HepG2 (cell line): ENCODE measurements at regions not wholly inside any gene's neighbourhood (a gene's known extent, or its start where the extent isn't known, plus 50 kb on each side); places are given as distances from the start of the nearest gene placed in this dataset.

Experiments
- ATAC-seq: fragments of 200-7000 bp; cut with Tn5 transposase; 3 replicates; pipeline ENCODE4 v1.9.1; 2020; ENCODE audit warnings: mild to moderate bottlenecking, moderate library complexity
- BruUV-seq: library from RNA; stranded (reverse); fragments of 400-500 nt; replicated peaks from 2 replicates; lab custom pipeline; 2021; lab: Mats Ljungman, UMichigan
- CTCF ChIA-PET: fragments of 300-600 bp; formaldehyde crosslinking; extraction: SDS; loops from one replicate; lab custom pipeline; 2021; ENCODE audit warnings: low total read pairs, inconsistent platforms, low intra/inter-chr PET ratio; lab: Yijun Ruan, JAX
- POLR2A ChIA-PET: fragments of 350-600 bp; sonication (Branson Sonifier 250); formaldehyde crosslinking; loops from one replicate; lab custom pipeline; 2020; ENCODE audit warnings: antibody characterized with exemption, inconsistent platforms; lab: Yijun Ruan, JAX
- DNase-seq: peaks from one replicate; pipeline ENCODE4 v3.0.0-alpha.2; 2015; ENCODE audit warnings: low spot score
- FAIRE-seq: peaks from 3 replicates; lab custom pipeline; 2011; peaks lifted over from hg19 to GRCh38; lab: Jason Lieb, UNC
- H2AFZ ChIP-seq: one replicate; pipeline ENCODE4 v1.6.1; 2011; ENCODE audit warnings: low read length, inconsistent platforms
- H3K27ac ChIP-seq: fragments of 300-600 bp; 3 replicates; pipeline ENCODE4 v1.8.0; 2011; ENCODE audit warnings: mixed run types, mild to moderate bottlenecking, mixed read lengths, low read length, inconsistent platforms; ENCODE audit not compliant: insufficient read depth; ENCODE audit errors: extremely low read length
- H3K27me3 ChIP-seq, 2 experiments: fragments of 200-600 bp in 1 of 2; 2 replicates in 1 of 2; 3 replicates in 1 of 2; pipeline versions ENCODE4 v1.6.0 to v1.8.0; 2011; ENCODE audit warnings: low read length in 2 of 2, mild to moderate bottlenecking in 2 of 2, moderate library complexity in 2 of 2, inconsistent platforms in 1 of 2; ENCODE audit not compliant: insufficient read depth in 2 of 2, control insufficient read depth in 1 of 2
- H3K36me3 ChIP-seq, 2 experiments: fragments of 200-600 bp in 1 of 2; replicated peaks in 1 of 2; 2 replicates in 1 of 2; 3 replicates in 1 of 2; pipeline versions ENCODE4 v1.5.1 to v1.8.0; 2011; ENCODE audit warnings: low read length in 2 of 2, inconsistent platforms in 1 of 2; ENCODE audit not compliant: insufficient read depth in 2 of 2, control insufficient read depth in 1 of 2
- H3K4me1 ChIP-seq: 2 replicates; pipeline ENCODE4 v1.5.1; 2012; ENCODE audit warnings: low read length, inconsistent platforms; ENCODE audit not compliant: insufficient read depth
- H3K4me2 ChIP-seq: 2 replicates; pipeline ENCODE4 v1.6.0; 2011; ENCODE audit warnings: low read depth, low read length, inconsistent platforms
- H3K4me3 ChIP-seq, 3 experiments: fragments of 200-600 bp in 1 of 3; sonication (generic), shearing (Covaris generic) in 1 of 3; replicated peaks in 1 of 3; 2 replicates each; pipeline ENCODE4 v1.5.1; 2011 to 2016; ENCODE audit warnings: low read length in 3 of 3, inconsistent platforms in 2 of 3, low read depth in 2 of 3, mild to moderate bottlenecking in 2 of 3, control low read depth in 1 of 3, mixed read lengths in 1 of 3; ENCODE audit not compliant: insufficient read depth in 1 of 3
- H3K79me2 ChIP-seq: one replicate; pipeline ENCODE4 v1.6.1; 2011; ENCODE audit warnings: low read length, inconsistent platforms; ENCODE audit not compliant: insufficient read depth
- H3K9ac ChIP-seq: 2 replicates; pipeline ENCODE4 v1.6.0; 2011; ENCODE audit warnings: mild to moderate bottlenecking, low read depth, low read length, inconsistent platforms; ENCODE audit not compliant: insufficient read depth
- H3K9me3 ChIP-seq: 2 replicates; pipeline ENCODE4 v1.5.1; 2012; ENCODE audit warnings: mild to moderate bottlenecking, low read length
- H4K20me1 ChIP-seq: 2 replicates; pipeline ENCODE4 v1.6.0; 2011; ENCODE audit warnings: inconsistent platforms, mild to moderate bottlenecking, low read length, moderate library complexity; ENCODE audit not compliant: insufficient read depth
- CC2D1A ChIP-seq: sonication (generic); formaldehyde crosslinking; IDR thresholded peaks from 2 replicates; pipeline ENCODE4 v1.8.1; 2023; ENCODE audit warnings: mild to moderate bottlenecking, missing genetic modification reagents
- FOXA3 ChIP-seq: IDR thresholded peaks from 2 replicates; pipeline ENCODE4 v1.6.1; 2016; ENCODE audit warnings: missing genetic modification reagents, missing compliant biosample characterization
- FOXJ3 ChIP-seq: sonication (generic); formaldehyde crosslinking; IDR thresholded peaks from 2 replicates; pipeline ENCODE4 v1.4.0; 2020; ENCODE audit warnings: missing genetic modification reagents, mild to moderate bottlenecking, borderline replicate concordance
- GPBP1L1 ChIP-seq: sonication (generic); formaldehyde crosslinking; IDR thresholded peaks from 2 replicates; pipeline ENCODE4 v1.5.0; 2020; ENCODE audit warnings: mild to moderate bottlenecking, missing genetic modification reagents
- HMG20B ChIP-seq: conservative IDR thresholded peaks from 2 replicates; pipeline ENCODE4 v1.6.1; 2016; ENCODE audit warnings: missing genetic modification reagents, missing compliant biosample characterization
- KDM3A ChIP-seq: IDR thresholded peaks from 2 replicates; pipeline ENCODE4 v1.6.1; 2018; ENCODE audit warnings: low read depth, missing compliant biosample characterization
- KLF15 ChIP-seq: sonication (generic); formaldehyde crosslinking; IDR thresholded peaks from 2 replicates; pipeline ENCODE4 v1.8.1; 2023; ENCODE audit warnings: borderline replicate concordance, mild to moderate bottlenecking, inconsistent platforms, missing genetic modification reagents, mixed read lengths
- MAFK ChIP-seq, 2 experiments: IDR thresholded peaks in 1 of 2; conservative IDR thresholded peaks in 1 of 2; 2 replicates each; pipeline ENCODE4 v1.6.1; 2011; ENCODE audit warnings: improper control_type of control experiment in 2 of 2, low read length in 2 of 2
- RXRA ChIP-seq: sonication (generic); formaldehyde crosslinking; IDR thresholded peaks from 2 replicates; pipeline ENCODE4 v1.5.1; 2020; ENCODE audit warnings: missing genetic modification reagents
- SOX6 ChIP-seq, 2 experiments: fragments of 450-650 bp in 1 of 2; sonication (generic) in 1 of 2; formaldehyde crosslinking in 1 of 2; IDR thresholded peaks; 2 replicates each; pipeline versions ENCODE4 v1.4.0 to v1.6.1; 2017 to 2020; ENCODE audit warnings: antibody characterized with exemption in 1 of 2, mild to moderate bottlenecking in 1 of 2, missing genetic modification reagents in 1 of 2
- ZNF124 ChIP-seq: sonication (generic); formaldehyde crosslinking; IDR thresholded peaks from 2 replicates; pipeline ENCODE4 v1.4.0; 2020; ENCODE audit warnings: missing genetic modification reagents
- ZNF232 ChIP-seq: sonication (generic); formaldehyde crosslinking; IDR thresholded peaks from 2 replicates; pipeline ENCODE4 v1.4.0; 2020; ENCODE audit warnings: missing genetic modification reagents, borderline replicate concordance
- ZNF441 ChIP-seq: sonication (generic); formaldehyde crosslinking; IDR thresholded peaks from 2 replicates; pipeline ENCODE4 v1.7.0; 2021; ENCODE audit warnings: missing genetic modification reagents, borderline replicate concordance
- ZNF775 ChIP-seq: sonication (generic); formaldehyde crosslinking; IDR thresholded peaks from 2 replicates; pipeline ENCODE4 v1.4.0; 2020; ENCODE audit warnings: missing genetic modification reagents, mild to moderate bottlenecking, moderate library complexity, borderline replicate concordance
- ZNF776 ChIP-seq: sonication (generic); formaldehyde crosslinking; IDR thresholded peaks from 2 replicates; pipeline ENCODE4 v1.4.0; 2020; ENCODE audit warnings: mild to moderate bottlenecking, missing genetic modification reagents
- WGBS: methylation state at CpG from one replicate; pipeline ENCODE4 v1.1.6; 2017; ENCODE audit warnings: low lambda C conversion rate; 5-methylcytosine and 5-hydroxymethylcytosine counted together
- in situ Hi-C: cut with HindIII; loops from 2 replicates; pipeline ENCODE4 v1.10.0; 2017; ENCODE audit warnings: low pct_unique_long_range_greater_than_20kb; ENCODE audit not compliant: extremely low pct_ligation_motif_present
- intact Hi-C: fragments of 100-400 bp; cut with micrococcal nuclease; formaldehyde crosslinking; loops from one replicate; pipeline ENCODE4 v1.10.0; 2022; ENCODE audit not compliant: unreplicated experiment

GRCh38 chrX:38500866-38501265 is 60.5 kb upstream of the TSPAN7 start (continued):
- TF ChIP-seq ZNF776 (CRISPR knock-in tag) (no peak), RXRA (CRISPR knock-in tag) (no peak), KLF15 (CRISPR knock-in tag) (no peak), KDM3A (no peak)

- no peak for TF ChIP-seq ZNF232 (CRISPR knock-in tag)
- no peak for TF ChIP-seq HMG20B
- no peak for TF ChIP-seq ZNF775 (CRISPR knock-in tag)
- no peak for TF ChIP-seq CC2D1A (CRISPR knock-in tag)
- TF ChIP-seq ZNF441 (CRISPR knock-in tag) = no peak
- TF ChIP-seq SOX6 (IDR thresholded peaks at IDR 0.05) = no peak
- TF ChIP-seq SOX6 (CRISPR knock-in tag; IDR thresholded peaks at IDR 0.05) = no peak
- TF ChIP-seq ZNF124 = no peak
- no peak for TF ChIP-seq FOXA3 (CRISPR knock-in tag)
- TF ChIP-seq FOXJ3 (CRISPR knock-in tag) = no peak
- TF ChIP-seq GPBP1L1 (CRISPR knock-in tag) = no peak
- TF ChIP-seq MAFK (conservative IDR thresholded peaks at IDR 0.05 in 1 of 2, IDR thresholded peaks at IDR 0.05 in 1 of 2; ENCODE audit: low read length in 2 of 2) = no peak
- no peaks in the 10 kb centered on the region for H3K27me3 ChIP-seq
- intact Hi-C loops = no loop called here
- no peaks in the 10 kb centered on the region for H3K36me3 ChIP-seq
- ATAC-seq = no peak
- in situ Hi-C loops = no loop called here
- no peaks in the 10 kb centered on the region for H4K20me1 ChIP-seq
- no peaks in the 10 kb centered on the region for H3K9me3 ChIP-seq
- no peak for FAIRE-seq
- no peak overlapping the region for H3K9ac ChIP-seq
- no peak overlapping the region for H3K27ac ChIP-seq
- DNase-seq = no peak
- no peaks in the 10 kb centered on the region for H3K4me1 ChIP-seq
- H3K79me2 ChIP-seq = no peaks in the 10 kb centered on the region
- BruUV-seq = no TSS peak
- no peak overlapping the region for H3K4me2 ChIP-seq
- 0% methylated on average over 1 of the region's 1 CpG for WGBS
- CTCF ChIA-PET = no interaction called here
- no peak overlapping the region for H3K4me3 ChIP-seq
- no peak overlapping the region for H2AFZ ChIP-seq
- POLR2A ChIA-PET = no interaction called here
Observed at GRCh38 chrX:38505583-38505982, 55.8 kb upstream of the TSPAN7 start.
